ENCODE measurements at regions not wholly inside any gene's neighbourhood (a gene's known extent, or its start where the extent isn't known, plus 50 kb on each side); places are given as distances from the start of the nearest gene placed in this dataset.

DNA sequence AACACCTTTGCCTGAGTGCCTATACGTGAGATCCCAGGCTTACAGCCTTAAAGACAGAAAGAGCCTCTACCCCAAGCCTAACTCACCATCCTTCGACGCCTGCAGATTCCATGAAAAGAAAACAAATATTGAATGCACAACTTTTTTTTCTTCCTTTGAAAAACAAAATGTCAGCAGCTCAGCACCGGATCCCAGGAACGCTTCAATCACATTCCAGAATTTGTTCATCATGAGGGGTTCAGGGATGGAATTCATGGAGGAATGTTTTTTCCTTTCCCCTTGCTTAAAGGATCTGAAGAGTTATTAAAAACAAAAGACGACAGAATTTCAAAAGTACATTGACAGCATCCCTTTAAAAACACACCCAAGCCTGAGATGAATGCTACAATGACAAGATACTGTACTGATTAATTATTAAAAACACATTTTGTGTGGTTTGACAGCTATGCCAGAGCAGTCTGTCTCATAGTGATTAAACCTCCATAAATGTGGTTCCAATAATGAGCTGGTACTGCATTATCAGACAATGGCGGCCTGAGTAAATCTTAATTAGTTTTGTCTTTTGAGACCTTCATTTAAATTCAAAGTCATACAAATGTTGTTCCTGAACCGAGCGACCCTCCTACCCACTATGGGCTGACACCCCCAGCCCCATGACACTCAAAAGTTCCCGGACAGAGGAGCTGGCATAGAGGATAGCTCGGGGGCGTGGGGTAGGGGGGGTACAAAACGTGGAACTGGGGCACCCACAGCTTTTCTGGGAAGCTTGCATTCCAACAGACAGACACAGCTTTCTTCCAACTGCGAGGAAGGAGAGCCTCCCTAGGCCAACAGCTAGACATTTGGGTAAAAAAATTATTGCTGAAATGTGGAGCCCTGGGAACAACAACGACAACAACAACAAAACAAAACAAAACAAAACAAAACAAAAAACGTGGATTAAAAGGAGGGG is 227.5 kb downstream of the TTC32 start:
- TF ChIP-seq GATA2 (IDR thresholded peaks at IDR 0.05; ENCODE audit: low read depth, low read length): no peak
- TF ChIP-seq GATA3 (IDR thresholded peaks at IDR 0.05; ENCODE audit: low read depth, low read length): no peak

GRCh38 chr2:19673213-19673791 is 228.5 kb downstream of the TTC32 start:
- no peak for TF ChIP-seq GATA3 (IDR thresholded peaks at IDR 0.05; ENCODE audit: low read depth, low read length)

DNA sequence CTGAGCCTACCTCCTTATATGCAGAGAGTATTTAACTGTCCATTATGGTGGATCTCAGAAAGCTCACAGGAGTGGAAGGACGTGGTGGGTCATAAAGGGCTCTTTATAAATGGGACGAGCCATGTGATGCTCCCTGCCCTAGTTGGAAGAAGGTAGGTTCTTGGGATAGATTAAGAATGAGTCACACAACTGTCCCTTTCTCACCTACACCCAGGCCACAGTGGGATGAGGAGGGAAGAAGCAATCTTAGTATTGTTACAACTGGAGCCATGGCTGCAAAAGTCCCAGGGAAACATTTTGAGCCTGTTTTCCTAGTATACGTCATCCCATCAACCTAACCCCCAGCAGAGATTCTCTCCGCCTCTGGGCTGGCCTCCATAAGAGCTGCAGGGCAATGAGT is 229.9 kb downstream of the TTC32 start:
- no peak for TF ChIP-seq GATA3 (IDR thresholded peaks at IDR 0.05; ENCODE audit: low read depth, low read length)
- no peak for TF ChIP-seq GATA2 (IDR thresholded peaks at IDR 0.05; ENCODE audit: low read depth, low read length)

GRCh38 chr2:19671311-19671710 is 230.5 kb downstream of the TTC32 start:
- TF ChIP-seq GATA3 (IDR thresholded peaks at IDR 0.05; ENCODE audit: low read depth, low read length) (no peak), GATA2 (IDR thresholded peaks at IDR 0.05; ENCODE audit: low read depth, low read length) (no peak)

GRCh38 chr2:19670303-19670702 is 231.5 kb downstream of the TTC32 start:
- TF ChIP-seq GATA2 (IDR thresholded peaks at IDR 0.05; ENCODE audit: low read depth, low read length) (no peak), GATA3 (IDR thresholded peaks at IDR 0.05; ENCODE audit: low read depth, low read length) (no peak)

- TF ChIP-seq GATA3 (IDR thresholded peaks at IDR 0.05; ENCODE audit: low read depth, low read length) (no peak), GATA2 (IDR thresholded peaks at IDR 0.05; ENCODE audit: low read depth, low read length) (no peak)
These were observed 232.2 kb downstream of the TTC32 start for GRCh38 chr2:19669559-19669958.

GRCh38 chr2:19669126-19669525 is 232.7 kb downstream of the TTC32 start:
- TF ChIP-seq GATA3 (IDR thresholded peaks at IDR 0.05; ENCODE audit: low read depth, low read length) (no peak), GATA2 (IDR thresholded peaks at IDR 0.05; ENCODE audit: low read depth, low read length) (no peak)

GRCh38 chr2:19667536-19667949 is 234.2 kb downstream of the TTC32 start:
- TF ChIP-seq GATA3 (IDR thresholded peaks at IDR 0.05; ENCODE audit: low read depth, low read length) (no peak), GATA2 (IDR thresholded peaks at IDR 0.05; ENCODE audit: low read depth, low read length) (no peak)

DNA sequence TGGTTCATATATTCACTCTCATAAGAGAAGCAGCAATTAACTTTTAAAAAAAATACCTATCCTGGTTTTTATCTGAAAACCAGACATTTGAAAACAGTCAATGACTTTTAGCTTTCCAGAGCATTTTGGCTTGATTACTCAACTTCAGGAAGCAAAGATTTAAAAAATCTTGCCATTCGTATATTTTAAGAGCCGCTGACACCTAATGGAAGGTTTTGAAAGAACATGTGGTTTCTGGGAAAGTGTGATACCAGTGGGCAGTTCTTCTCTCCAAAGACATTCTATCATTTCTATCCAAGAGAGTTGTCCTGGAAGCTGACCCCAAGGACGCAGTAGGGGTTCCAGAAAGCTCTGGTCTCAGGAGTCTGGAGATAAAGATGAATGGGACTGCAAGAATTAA is 234.7 kb downstream of the TTC32 start:
- TF ChIP-seq GATA2 (IDR thresholded peaks at IDR 0.05; ENCODE audit: low read depth, low read length) (no peak), GATA3 (IDR thresholded peaks at IDR 0.05; ENCODE audit: low read depth, low read length) (no peak)

DNA sequence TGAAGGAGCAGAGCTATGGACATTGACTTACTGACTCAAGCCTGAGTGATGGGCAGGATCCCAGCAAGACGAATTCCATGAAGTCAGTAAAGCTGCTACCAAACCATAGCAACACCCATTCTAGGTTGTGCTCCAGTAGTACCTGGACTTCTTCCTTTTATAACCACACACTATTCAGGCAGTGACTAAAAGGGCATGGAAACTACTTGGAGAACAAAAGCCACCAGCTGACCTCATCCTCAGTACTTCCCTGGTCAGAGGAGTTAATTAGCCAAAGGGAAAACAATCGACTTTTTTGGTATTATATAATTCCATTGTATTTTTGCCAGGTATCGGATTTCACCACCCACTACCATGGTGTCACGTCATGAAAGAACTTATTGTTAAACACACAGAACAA is 237.1 kb downstream of the TTC32 start:
- no peak for TF ChIP-seq GATA2 (IDR thresholded peaks at IDR 0.05; ENCODE audit: low read depth, low read length)
- no peak for TF ChIP-seq GATA3 (IDR thresholded peaks at IDR 0.05; ENCODE audit: low read depth, low read length)

GRCh38 chr2:19659024-19659792 is 242.6 kb downstream of the TTC32 start:
- TF ChIP-seq GATA2 (IDR thresholded peaks at IDR 0.05; ENCODE audit: low read depth, low read length) (no peak), GATA3 (IDR thresholded peaks at IDR 0.05; ENCODE audit: low read depth, low read length) (no peak)

- TF ChIP-seq GATA2 (IDR thresholded peaks at IDR 0.05; ENCODE audit: low read depth, low read length) (no peak), GATA3 (IDR thresholded peaks at IDR 0.05; ENCODE audit: low read depth, low read length) (no peak)
These were observed 245.8 kb downstream of the TTC32 start for GRCh38 chr2:19656011-19656410.

- TF ChIP-seq GATA3 (IDR thresholded peaks at IDR 0.05; ENCODE audit: low read depth, low read length) (no peak), GATA2 (IDR thresholded peaks at IDR 0.05; ENCODE audit: low read depth, low read length) (no peak)
These were observed 247.3 kb downstream of the TTC32 start for GRCh38 chr2:19654310-19655090.

DNA sequence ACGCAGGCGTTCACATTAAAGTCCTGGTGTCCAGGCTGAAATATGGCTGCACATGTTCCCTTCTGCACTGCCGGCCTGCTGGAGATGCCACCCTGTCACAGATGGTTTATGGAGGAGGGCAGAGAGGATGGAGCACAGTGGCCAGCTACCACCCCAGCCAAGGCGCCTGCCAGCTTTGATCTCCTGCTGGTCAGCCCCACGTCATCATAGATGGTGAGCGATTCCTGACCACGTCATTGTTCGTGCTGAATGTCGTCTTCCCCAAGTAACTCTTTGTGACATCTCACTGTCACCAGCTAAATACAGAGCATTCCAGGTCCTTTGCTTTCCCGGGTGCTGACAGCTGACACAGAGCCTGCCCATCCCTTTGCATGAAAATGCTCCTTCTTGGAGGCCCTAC is 248.3 kb downstream of the TTC32 start:
- TF ChIP-seq GATA2 (IDR thresholded peaks at IDR 0.05; ENCODE audit: low read depth, low read length) (no peak), GATA3 (IDR thresholded peaks at IDR 0.05; ENCODE audit: low read depth, low read length) (no peak)
